Activated CD4-positive, alpha-beta memory T cell treated with anti-CD3 and anti-CD28 coated beads for 36 hours (primary cell): ENCODE measurements at regions not wholly inside any gene's neighbourhood (a gene's known extent, or its start where the extent isn't known, plus 50 kb on each side); places are given as distances from the start of the nearest gene placed in this dataset.

Experiments used
- CTCF ChIA-PET: fragments of 350-600 bp; sonication (Branson Sonifier 250); formaldehyde crosslinking; loops from one replicate; lab custom pipeline; 2021; ENCODE audit warnings: antibody characterized with exemption, inconsistent platforms; lab: Charles Lee
- POLR2A ChIA-PET: fragments of 350-600 bp; sonication (Branson Sonifier 250); formaldehyde crosslinking; loops from one replicate; lab custom pipeline; 2021; ENCODE audit warnings: antibody characterized with exemption; lab: Charles Lee
- DNase-seq: peaks from one replicate; pipeline ENCODE4 v3.0.0-alpha.2; 2020
- H3K27ac Mint-ChIP-seq: one replicate; pipeline ENCODE4 v1.8.0; 2021; ENCODE audit warnings: mixed read lengths
- H3K27me3 Mint-ChIP-seq: one replicate; pipeline ENCODE4 v1.8.0; 2021; ENCODE audit warnings: mixed read lengths
- H3K36me3 Mint-ChIP-seq: one replicate; pipeline ENCODE4 v1.8.0; 2021; ENCODE audit warnings: mixed read lengths
- H3K4me1 Mint-ChIP-seq: one replicate; pipeline ENCODE4 v1.8.0; 2021; ENCODE audit warnings: low read depth, mixed read lengths
- H3K4me3 Mint-ChIP-seq: one replicate; pipeline ENCODE4 v1.8.0; 2021; ENCODE audit warnings: mild to moderate bottlenecking, mixed read lengths
- H3K9me3 Mint-ChIP-seq: one replicate; pipeline ENCODE4 v1.8.0; 2021; ENCODE audit warnings: mixed read lengths
- intact Hi-C: fragments of 100-400 bp; cut with micrococcal nuclease; formaldehyde crosslinking; loops from one replicate; pipeline ENCODE4 v1.15.1; 2023

DNA sequence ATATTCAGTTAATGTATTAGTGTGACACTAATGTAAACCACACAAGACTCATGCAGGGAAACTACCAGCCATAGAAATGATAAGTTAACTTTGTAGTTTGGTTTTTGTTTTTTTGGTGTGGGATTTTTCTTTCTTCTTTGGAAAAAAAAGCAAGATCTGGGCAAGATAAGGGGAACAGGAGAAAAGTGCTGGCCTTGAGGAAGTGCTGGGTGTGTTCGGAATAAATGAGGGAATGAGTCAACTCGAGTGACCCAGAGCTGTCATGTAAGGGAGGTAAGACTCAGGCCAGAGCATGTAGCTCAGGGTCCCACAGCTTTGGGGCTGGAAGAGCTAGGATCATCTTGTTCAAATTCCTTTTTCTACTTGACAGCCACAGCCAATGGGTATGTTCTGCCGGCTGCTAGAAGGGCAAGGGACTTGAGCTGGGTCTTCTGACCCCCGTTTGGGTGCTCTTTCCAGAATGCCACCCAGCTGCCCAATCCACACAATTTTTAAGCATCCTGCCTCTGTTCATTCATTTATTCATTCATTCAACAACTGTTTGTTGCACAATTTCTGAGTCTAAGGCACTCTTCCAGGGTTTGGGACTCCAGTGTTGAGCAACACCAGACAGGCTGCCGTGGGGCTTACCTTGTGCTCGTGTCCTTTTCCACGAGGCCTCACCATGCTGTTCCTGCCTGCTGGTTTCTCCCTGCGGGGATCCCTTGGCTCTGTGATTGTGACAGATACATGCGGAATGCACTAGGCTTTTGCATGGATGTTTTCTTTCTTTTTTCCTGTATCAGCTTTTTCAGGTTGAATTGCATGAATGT, 54.5 kb downstream of the CLDN34 start:
- Mint-ChIP-seq H3K4me3 (no peak overlapping the region), H3K9me3 (no peaks in the 10 kb centered on the region), H3K4me1 (peaks cover 22% of the 10 kb centered on the region), H3K27ac (no peak overlapping the region), H3K27me3 (no peaks in the 10 kb centered on the region), H3K36me3 (no peaks in the 10 kb centered on the region)
- no peak for DNase-seq
- ChIA-PET CTCF (no interaction called here), POLR2A (no interaction called here)
- intact Hi-C loops: no loop called here

DNA sequence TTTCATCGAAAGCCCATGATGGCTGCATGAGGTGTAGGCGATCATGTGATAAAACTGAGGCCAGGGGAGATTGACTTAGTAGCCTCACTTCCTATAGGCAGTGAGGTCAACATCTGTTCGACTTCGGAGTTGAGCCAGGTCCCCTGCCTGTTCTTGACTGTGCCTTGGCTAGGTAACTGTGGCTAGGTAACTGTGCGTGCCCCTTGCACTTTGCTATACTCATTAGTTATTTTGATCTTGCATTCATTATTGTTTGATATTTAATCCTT, 55.0 kb downstream of the CLDN34 start:
- Mint-ChIP-seq H3K4me1 (peaks cover 17% of the 10 kb centered on the region), H3K36me3 (no peaks in the 10 kb centered on the region), H3K27me3 (no peaks in the 10 kb centered on the region), H3K9me3 (no peaks in the 10 kb centered on the region), H3K27ac (no peak overlapping the region), H3K4me3 (no peak overlapping the region)
- ChIA-PET POLR2A (no interaction called here), CTCF (no interaction called here)
- no peak for DNase-seq
- intact Hi-C loops: no loop called here

DNA sequence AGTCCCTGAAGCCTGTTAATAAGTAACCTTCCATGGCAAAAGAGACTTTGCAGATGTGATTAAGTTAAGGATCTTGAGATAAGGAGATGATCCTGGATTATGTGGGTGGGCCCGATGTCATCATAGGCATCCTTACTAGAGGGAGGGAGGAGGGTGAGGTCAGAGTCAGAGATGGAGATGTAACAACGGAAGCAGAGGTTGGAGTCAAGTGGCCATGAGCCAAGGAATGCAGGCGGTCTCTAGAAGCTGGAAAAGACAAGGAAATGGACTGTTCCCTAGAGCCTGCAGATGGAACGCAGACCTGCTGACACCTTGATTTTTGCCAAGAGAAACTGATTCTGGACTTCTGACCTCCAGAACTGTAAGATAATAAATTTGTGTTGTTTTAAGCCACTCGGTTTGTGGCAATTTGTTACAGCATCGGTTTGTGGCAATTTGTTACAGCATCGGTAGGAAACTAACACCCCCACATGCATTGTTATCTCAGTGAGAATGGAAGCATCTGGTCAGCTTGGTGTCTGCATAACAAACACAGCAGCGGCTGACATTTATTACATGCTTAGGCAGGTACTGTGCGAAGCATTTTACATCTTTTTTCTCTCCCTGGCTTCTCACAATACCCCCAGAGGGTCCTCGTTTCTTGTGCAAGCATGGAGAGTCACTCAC, 55.6 kb downstream of the CLDN34 start:
- no peak for DNase-seq
- no peak overlapping the region for H3K4me3 Mint-ChIP-seq
- CTCF ChIA-PET: no interaction called here
- POLR2A ChIA-PET: no interaction called here
- H3K27me3 Mint-ChIP-seq: no peaks in the 10 kb centered on the region
- H3K27ac Mint-ChIP-seq: no peak overlapping the region
- intact Hi-C loops: no loop called here
- H3K4me1 Mint-ChIP-seq: peaks cover 20% of the 10 kb centered on the region
- H3K36me3 Mint-ChIP-seq: no peaks in the 10 kb centered on the region
- H3K9me3 Mint-ChIP-seq: no peaks in the 10 kb centered on the region

DNA sequence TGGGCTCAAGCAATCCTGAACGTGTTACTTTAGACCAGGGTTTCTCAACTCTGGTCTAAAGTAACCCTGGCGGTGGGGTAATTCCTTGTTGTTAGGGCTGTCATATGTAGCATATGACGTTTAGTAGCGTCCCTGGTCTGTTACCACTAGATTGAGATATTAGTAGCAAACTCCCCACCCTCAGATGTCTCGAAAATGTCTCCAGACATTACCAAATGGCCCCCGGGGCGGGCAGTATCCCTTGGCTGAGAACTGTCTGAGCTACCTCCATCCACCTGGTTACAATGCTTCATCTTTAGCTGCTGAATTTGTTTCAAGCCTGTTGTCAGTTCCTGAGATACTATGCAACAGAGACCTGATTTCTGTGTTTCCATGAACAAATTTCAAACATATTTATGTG, 56.7 kb downstream of the CLDN34 start:
- Mint-ChIP-seq H3K27ac (no peak overlapping the region), H3K36me3 (no peaks in the 10 kb centered on the region), H3K4me1 (peaks cover 18% of the 10 kb centered on the region), H3K9me3 (no peaks in the 10 kb centered on the region), H3K4me3 (no peak overlapping the region), H3K27me3 (no peaks in the 10 kb centered on the region)
- intact Hi-C loops: no loop called here
- CTCF ChIA-PET: no interaction called here
- POLR2A ChIA-PET: no interaction called here
- no peak for DNase-seq

DNA sequence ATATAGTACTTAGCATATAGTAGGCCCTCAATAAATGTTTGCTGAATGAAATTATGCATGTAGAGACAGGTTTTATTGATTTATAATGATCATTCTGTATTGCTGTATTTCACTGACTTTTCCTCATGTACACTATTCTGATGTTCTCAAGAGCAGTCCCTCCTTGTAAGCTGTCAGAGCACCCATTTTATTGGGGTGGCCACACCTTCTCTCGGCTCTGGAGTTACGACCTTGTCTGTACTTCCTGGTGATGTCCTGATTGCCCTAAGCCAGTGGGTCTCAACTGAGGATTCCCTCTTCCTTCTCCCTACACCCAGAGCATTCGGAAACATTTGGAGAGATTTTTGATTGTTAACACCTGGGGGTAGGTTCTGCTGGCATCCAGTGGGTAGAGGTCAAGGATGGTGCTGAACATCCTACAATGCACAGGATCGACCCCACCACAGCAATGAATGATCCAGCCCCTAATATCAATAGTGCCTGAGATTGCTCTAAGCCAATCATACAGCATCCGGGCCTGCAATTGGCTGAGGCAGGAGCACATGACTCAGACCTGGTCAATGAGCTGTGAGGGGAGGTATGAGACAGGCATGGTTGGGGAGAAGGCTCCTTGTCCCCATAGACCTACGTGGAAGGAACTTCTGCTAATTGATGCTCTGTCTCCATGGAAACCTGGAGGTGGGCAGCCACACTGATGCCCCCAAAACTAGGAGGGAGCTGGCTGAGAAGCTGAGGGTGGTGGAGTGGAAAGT, 58.8 kb downstream of the CLDN34 start:
- H3K27me3 Mint-ChIP-seq: no peaks in the 10 kb centered on the region
- no peak overlapping the region for H3K4me3 Mint-ChIP-seq
- peaks cover 16% of the 10 kb centered on the region for H3K4me1 Mint-ChIP-seq
- CTCF ChIA-PET: no interaction called here
- DNase-seq: no peak
- no peaks in the 10 kb centered on the region for H3K9me3 Mint-ChIP-seq
- H3K36me3 Mint-ChIP-seq: no peaks in the 10 kb centered on the region
- intact Hi-C loops: no loop called here
- H3K27ac Mint-ChIP-seq: no peak overlapping the region
- POLR2A ChIA-PET: no interaction called here

DNA sequence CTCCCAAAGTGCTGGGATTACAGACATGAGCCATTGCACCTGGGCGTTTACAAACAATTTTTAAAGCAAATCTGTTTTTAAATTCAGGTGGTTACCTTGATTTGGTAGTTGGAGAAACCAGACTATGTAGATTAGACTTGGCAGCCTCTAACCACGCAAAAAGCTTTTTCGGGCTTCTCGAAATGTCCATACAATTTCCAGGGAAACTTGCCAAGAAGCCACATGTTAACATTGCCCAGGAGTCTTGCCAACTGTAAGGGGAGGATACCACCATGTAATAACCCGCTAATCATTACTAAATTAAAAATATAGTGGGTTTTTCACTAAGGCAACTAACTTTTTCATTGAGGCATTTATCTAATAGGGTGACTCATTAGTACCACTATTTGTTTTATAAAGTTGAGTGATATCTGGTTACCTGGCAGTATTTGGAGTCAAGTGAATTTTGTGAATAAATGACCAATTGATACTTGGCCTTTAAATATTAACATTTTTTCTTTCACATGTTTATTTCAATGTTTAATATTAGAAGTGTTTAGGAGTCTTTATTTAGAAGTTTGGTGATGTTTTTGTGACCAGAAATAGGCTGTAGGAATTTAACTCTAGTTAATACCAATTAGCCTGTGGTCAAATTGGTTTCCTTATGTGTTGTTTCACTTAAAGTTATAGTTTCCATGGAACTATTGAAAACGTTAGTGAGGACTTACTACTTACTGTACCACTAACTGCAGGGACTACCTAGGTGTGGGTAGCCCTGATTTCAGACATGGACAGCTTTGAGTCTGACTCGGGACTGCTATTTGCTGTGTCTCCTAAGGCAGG, 61.3 kb downstream of the CLDN34 start:
- H3K27ac Mint-ChIP-seq: no peak overlapping the region
- no peaks in the 10 kb centered on the region for H3K27me3 Mint-ChIP-seq
- intact Hi-C loops: no loop called here
- H3K4me3 Mint-ChIP-seq: no peak overlapping the region
- no peak for DNase-seq
- ChIA-PET CTCF (no interaction called here), POLR2A (no interaction called here)
- H3K9me3 Mint-ChIP-seq: no peaks in the 10 kb centered on the region
- H3K4me1 Mint-ChIP-seq: peaks cover 11% of the 10 kb centered on the region
- no peaks in the 10 kb centered on the region for H3K36me3 Mint-ChIP-seq

DNA sequence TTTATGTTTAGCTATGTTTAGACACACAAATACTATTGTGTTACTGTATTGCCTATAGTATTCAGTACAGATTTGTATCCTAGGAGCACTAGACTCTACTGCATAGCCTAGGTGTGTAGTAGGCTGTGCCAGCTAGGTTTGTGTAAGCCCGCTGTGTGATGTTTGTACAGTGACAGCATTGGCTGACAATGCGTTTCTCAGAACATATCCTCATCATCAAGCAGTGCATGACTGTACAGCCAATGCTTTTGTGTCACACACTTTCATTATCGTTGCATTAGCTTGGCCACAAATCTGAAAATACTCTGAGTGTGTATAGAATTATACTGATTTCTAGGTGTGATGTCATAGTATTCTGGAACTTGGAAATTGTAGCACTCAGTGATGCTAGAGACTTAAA, 63.4 kb downstream of the CLDN34 start:
- POLR2A ChIA-PET: no interaction called here
- Mint-ChIP-seq H3K36me3 (no peaks in the 10 kb centered on the region), H3K4me1 (peaks cover 11% of the 10 kb centered on the region), H3K9me3 (no peaks in the 10 kb centered on the region), H3K4me3 (no peak overlapping the region), H3K27me3 (no peaks in the 10 kb centered on the region), H3K27ac (no peak overlapping the region)
- DNase-seq: no peak
- CTCF ChIA-PET: interaction anchor here (1.3 kb wide), 1 partner anchor 89 kb away, joined by 5 read pairs; no protein-coding TSS in a partner anchor
- intact Hi-C loops: no loop called here

DNA sequence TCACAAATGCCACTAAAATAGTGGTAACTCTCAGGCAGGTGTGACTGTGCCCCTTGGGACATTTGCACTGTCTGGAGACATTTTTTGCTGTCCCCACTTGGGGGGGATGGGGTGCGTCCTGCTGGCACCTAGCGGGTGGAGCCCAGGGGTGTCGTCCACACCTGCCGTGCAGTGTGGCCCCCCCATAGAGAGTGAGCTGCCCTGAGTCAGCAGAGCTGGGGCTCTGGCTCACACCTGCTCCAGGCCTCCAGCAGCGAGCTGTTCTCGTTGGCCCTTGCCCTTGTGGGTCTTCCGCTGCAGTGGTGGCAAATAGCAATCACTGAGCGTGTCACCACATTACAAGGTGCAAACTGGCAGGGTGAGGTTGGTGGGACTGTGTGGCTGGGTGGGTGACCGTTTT, 64.6 kb downstream of the CLDN34 start:
- Mint-ChIP-seq H3K4me1 (peaks cover 8% of the 10 kb centered on the region), H3K4me3 (no peak overlapping the region), H3K9me3 (no peaks in the 10 kb centered on the region), H3K36me3 (no peaks in the 10 kb centered on the region), H3K27ac (no peak overlapping the region), H3K27me3 (no peaks in the 10 kb centered on the region)
- intact Hi-C loops: no loop called here
- POLR2A ChIA-PET: no interaction called here
- CTCF ChIA-PET: no interaction called here
- DNase-seq: no peak

DNA sequence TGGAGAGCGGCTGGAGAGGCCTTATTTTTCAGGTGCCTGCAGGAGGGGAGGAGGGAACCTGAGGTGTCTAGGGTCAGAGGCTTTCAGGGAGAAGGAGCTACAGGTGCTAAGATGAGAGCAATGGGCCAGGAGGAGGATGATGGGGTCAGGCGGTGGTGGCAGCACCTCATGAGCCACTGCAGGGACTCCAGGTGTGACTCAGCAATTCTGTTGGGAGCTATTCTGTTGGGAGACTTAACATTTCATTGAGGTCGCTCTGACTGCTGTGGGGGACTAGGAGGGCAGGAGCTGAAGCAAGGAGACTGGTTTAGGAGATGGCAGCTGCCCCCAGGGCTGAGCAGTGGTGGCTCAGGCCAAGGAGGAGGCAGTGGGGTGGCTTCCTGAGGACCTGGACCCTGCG, 65.0 kb downstream of the CLDN34 start:
- CTCF ChIA-PET: no interaction called here
- no peak overlapping the region for H3K4me3 Mint-ChIP-seq
- intact Hi-C loops: no loop called here
- POLR2A ChIA-PET: no interaction called here
- H3K27ac Mint-ChIP-seq: no peak overlapping the region
- H3K27me3 Mint-ChIP-seq: no peaks in the 10 kb centered on the region
- no peaks in the 10 kb centered on the region for H3K36me3 Mint-ChIP-seq
- H3K4me1 Mint-ChIP-seq: peaks cover 8% of the 10 kb centered on the region
- no peak for DNase-seq
- H3K9me3 Mint-ChIP-seq: no peaks in the 10 kb centered on the region

DNA sequence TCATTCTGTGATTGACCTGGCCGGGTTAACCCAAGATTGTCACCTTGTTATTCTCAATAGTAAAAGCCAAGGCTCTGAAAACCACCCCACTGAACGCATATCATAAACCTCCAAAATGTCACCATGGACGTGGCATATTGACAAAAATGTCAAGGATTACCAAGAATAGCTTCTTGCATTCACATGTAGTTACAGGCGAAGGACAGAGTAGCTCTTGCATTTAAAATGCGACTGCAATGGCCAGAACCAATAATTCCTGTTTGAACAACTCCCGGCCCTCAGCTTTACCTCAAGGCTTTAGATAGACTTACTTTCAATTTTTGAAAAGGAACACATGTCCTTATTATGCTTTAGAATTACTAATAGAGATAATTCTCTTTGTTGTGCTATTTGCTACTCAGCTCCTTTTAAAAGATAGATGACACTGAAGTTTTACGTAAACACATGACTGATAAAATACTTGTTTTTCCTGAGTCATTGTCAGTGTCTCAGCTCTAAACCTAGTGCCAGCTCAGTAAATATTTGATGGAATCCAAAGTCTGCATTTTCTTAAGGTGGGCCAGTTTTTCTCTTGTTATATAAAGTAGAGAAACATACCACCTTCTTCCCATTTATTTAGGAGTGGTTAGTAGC, 66.3 kb downstream of the CLDN34 start:
- intact Hi-C loops: no loop called here
- no peak for DNase-seq
- Mint-ChIP-seq H3K4me1 (peaks cover 3% of the 10 kb centered on the region), H3K27ac (no peak overlapping the region), H3K27me3 (no peaks in the 10 kb centered on the region), H3K9me3 (no peaks in the 10 kb centered on the region), H3K4me3 (no peak overlapping the region), H3K36me3 (no peaks in the 10 kb centered on the region)
- ChIA-PET POLR2A (no interaction called here), CTCF (interaction anchor here (1.3 kb wide), 1 partner anchor 50 kb away, joined by 3 read pairs; no protein-coding TSS in a partner anchor)

DNA sequence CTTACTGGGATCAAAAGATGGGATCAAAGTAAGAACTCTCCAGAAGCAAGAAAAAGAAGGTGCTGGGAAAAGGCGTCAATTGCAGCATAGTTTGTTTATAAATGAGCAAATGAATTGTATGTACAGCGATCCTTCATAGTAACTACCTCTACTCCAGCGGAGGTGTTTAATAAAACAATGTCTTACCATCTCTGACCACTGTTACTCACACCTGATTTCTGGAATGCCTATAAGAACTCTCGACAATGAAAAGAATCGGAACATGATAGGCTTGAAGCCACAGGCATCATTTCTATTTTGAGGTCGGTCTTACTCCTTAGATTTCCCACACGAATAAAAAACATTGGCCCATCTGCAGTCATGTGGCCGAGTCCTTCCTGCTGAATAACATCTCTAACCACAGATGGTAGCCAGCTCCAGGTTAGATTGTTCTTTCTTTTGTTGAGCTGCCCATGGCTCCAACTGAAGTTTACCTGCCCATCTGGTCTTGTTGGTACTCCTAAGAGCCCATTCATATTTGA, 67.6 kb downstream of the CLDN34 start:
- DNase-seq: no peak
- intact Hi-C loops: no loop called here
- Mint-ChIP-seq H3K36me3 (no peaks in the 10 kb centered on the region), H3K27ac (no peak overlapping the region), H3K9me3 (no peaks in the 10 kb centered on the region), H3K4me1 (peaks cover 9% of the 10 kb centered on the region), H3K4me3 (no peak overlapping the region), H3K27me3 (no peaks in the 10 kb centered on the region)
- POLR2A ChIA-PET: no interaction called here
- CTCF ChIA-PET: no interaction called here
